ENCODE measurements at regions not wholly inside any gene's neighbourhood (a gene's known extent, or its start where the extent isn't known, plus 50 kb on each side); places are given as distances from the start of the nearest gene placed in this dataset.

DNA sequence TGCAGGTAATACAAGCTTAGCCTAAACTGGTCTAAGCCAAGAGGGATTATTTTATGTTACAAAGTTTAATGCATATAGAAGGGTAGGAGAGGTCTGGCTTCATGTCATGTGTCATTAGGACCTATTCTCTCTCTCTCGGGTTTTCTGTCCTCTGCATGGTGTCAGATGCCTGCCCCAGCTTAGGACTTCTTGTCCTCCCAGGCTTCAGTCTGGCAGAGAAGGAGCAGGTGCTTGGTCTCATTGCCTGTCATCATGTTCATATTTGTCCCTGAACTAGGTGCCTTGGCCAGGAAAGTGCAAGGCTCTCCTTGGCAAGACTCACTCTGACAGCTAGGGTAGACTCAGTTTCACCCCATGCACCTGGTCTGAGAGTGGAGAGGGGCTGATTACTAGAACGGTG lies 126.3 kb downstream of the ADAMTS15 start:
- TF ChIP-seq POLR2A (IDR thresholded peaks at IDR 0.05): no peak
- TF ChIP-seq, protein P1, sequence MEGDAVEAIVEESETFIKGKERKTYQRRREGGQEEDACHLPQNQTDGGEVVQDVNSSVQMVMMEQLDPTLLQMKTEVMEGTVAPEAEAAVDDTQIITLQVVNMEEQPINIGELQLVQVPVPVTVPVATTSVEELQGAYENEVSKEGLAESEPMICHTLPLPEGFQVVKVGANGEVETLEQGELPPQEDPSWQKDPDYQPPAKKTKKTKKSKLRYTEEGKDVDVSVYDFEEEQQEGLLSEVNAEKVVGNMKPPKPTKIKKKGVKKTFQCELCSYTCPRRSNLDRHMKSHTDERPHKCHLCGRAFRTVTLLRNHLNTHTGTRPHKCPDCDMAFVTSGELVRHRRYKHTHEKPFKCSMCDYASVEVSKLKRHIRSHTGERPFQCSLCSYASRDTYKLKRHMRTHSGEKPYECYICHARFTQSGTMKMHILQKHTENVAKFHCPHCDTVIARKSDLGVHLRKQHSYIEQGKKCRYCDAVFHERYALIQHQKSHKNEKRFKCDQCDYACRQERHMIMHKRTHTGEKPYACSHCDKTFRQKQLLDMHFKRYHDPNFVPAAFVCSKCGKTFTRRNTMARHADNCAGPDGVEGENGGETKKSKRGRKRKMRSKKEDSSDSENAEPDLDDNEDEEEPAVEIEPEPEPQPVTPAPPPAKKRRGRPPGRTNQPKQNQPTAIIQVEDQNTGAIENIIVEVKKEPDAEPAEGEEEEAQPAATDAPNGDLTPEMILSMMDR (IDR thresholded peaks at IDR 0.05): no peak
